H1 (cell line): ENCODE measurements at regions not wholly inside any gene's neighbourhood (a gene's known extent, or its start where the extent isn't known, plus 50 kb on each side); places are given as distances from the start of the nearest gene placed in this dataset.

Experiments
- FOSL1 ChIP-seq: IDR thresholded peaks from 2 replicates; pipeline ENCODE4 v1.6.1; 2011; ENCODE audit warnings: mild to moderate bottlenecking, low read depth, low read length, moderate library complexity; ENCODE audit not compliant: insufficient read depth
- MAFK ChIP-seq: IDR thresholded peaks from 2 replicates; pipeline ENCODE4 v1.6.1; 2012; ENCODE audit warnings: low read depth, mild to moderate bottlenecking, improper control_type of control experiment, low read length
- POLR2AphosphoS5 ChIP-seq: IDR thresholded peaks from 2 replicates; pipeline ENCODE4 v1.6.1; 2011; ENCODE audit warnings: low read depth, low read length
- RAD21 ChIP-seq, 2 experiments: IDR thresholded peaks in 1 of 2; conservative IDR thresholded peaks in 1 of 2; 2 replicates each; pipeline ENCODE4 v1.6.1; 2011; ENCODE audit warnings: low read depth in 2 of 2, low read length in 2 of 2, improper control_type of control experiment in 1 of 2, inconsistent platforms in 1 of 2, mild to moderate bottlenecking in 1 of 2, moderate library complexity in 1 of 2
- TAF1 ChIP-seq: IDR thresholded peaks from 2 replicates; pipeline ENCODE4 v1.6.1; 2011; ENCODE audit warnings: mild to moderate bottlenecking, low read depth, low read length

DNA sequence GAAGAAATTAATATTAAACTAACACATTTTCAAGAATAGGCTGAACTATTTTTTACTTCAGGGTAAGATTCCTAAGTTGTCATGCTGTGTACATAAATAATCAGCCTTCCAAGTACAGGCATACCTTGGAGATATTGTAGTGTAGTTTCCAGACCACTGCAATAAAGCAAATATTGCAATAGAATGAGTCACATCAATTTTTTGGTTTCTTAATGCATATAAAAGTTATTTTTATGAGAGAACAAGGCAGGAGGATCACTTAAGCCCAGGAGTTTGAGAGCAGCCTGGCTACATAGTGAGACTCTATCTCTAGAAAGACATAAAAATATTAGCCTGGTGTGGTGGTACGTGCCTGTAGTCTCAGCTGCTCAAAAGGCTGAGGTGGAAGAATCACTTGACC, 511.5 kb downstream of the UQCRFS1 start:
- TF ChIP-seq MAFK (no peak), FOSL1 (no peak), POLR2AphosphoS5 (no peak), TAF1 (no peak), RAD21 (IDR thresholded peaks at IDR 0.05 in 1 of 2, conservative IDR thresholded peaks at IDR 0.05 in 1 of 2; ENCODE audit: low read depth in 2 of 2, low read length in 2 of 2) (no peak)
